PFSK-1 (cell line): ENCODE measurements at regions not wholly inside any gene's neighbourhood (a gene's known extent, or its start where the extent isn't known, plus 50 kb on each side); places are given as distances from the start of the nearest gene placed in this dataset.

Experiments
- REST ChIP-seq, 2 experiments: IDR thresholded peaks; 2 replicates each; pipeline versions ENCODE4 v1.6.1 to v1.8.0; 2011 to 2012; ENCODE audit warnings: low read depth in 2 of 2, low read length in 2 of 2, control low read depth in 1 of 2, inconsistent platforms in 1 of 2, mild to moderate bottlenecking in 1 of 2, moderate library complexity in 1 of 2; ENCODE audit not compliant: insufficient read depth in 1 of 2
- TAF1 ChIP-seq: IDR thresholded peaks from 2 replicates; pipeline ENCODE4 v1.6.1; 2012; ENCODE audit warnings: low read length, control low read depth, borderline replicate concordance; ENCODE audit not compliant: insufficient read depth

- TF ChIP-seq REST (IDR thresholded peaks at IDR 0.05; ENCODE audit: insufficient read depth in 1 of 2, low read depth in 2 of 2, low read length in 2 of 2) (no peak), TAF1 (no peak)
Measured at GRCh38 chr16:49116873-49117272, 164.8 kb downstream of the CBLN1 start.
